ENCODE measurements at regions not wholly inside any gene's neighbourhood (a gene's known extent, or its start where the extent isn't known, plus 50 kb on each side); places are given as distances from the start of the nearest gene placed in this dataset.

DNA sequence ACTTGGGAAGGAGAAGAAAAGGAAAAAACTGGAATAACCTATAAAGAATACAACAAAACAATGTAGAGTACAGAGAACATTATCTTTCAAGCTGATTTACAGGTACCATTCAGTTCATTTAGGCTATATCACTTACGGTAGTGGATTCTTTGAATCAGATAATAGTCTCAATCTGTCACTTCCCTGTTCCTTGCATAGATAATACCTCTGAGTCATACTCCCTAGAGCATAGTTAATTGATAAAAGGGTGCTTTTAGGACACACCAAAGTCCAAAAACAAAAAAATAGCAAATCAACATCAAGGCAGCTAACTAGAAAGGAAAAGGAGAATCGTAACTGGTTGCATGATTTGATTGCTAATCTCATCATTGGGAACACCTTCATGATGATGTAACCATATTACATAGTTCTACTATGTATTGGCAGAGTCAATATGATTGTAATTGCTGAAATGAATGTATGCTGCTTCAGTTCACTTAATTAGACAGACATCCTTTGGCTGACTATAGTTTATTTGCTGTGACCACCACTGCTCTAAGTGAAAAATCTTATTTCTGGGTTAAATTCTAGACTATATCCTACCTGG is 844.4 kb downstream of the GATA3 start:
- DNase-seq (ENCODE audit: low spot score) = no peak

- no peak for DNase-seq (ENCODE audit: low spot score)
Observed at GRCh38 chr10:8902926-8903325, 848.4 kb downstream of the GATA3 start.

- no peak for DNase-seq (ENCODE audit: low spot score)
Observed at GRCh38 chr10:8908013-8908412, 853.5 kb downstream of the GATA3 start.

DNA sequence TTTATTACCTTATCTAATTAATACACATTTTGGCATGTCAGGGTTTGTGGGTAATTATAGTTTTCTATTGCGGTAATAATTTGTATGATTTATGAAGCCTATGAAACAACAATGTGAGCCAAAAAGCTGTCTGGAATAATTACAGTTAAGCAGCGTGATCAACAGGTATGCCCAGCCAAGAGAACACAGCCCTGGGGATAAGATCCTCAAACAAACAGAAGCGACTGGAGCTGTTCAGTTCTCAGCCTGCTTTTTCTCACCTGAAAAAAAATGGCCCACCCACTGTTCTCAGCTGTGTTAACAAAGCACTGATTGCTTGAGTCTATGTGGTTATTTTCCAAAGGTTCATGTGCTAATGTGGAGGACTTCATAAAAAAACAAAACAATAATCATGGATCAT is 855.8 kb downstream of the GATA3 start:
- DNase-seq (ENCODE audit: low spot score) = no peak

- no peak for DNase-seq (ENCODE audit: low spot score)
Observed at GRCh38 chr10:8911032-8911431, 856.5 kb downstream of the GATA3 start.

DNA sequence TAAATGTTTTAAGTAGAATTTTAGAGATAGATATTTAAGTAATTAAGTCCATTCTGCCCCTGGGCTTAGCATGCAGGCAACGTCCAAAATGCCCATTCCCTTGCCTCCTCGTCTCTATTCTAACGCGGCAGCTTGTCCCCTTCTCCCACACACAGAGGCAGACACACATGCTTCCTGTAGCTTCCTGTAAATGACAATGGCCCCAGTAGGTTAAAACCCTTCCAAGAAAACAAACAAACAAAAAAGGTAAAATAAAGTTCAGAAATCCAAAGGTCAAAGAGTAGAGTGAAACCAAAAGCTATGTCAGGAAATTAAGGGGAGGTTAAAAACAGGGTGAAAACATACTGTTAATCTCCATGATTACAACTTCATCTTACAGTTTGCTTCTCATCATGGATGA is 857.6 kb downstream of the GATA3 start:
- no peak for DNase-seq (ENCODE audit: low spot score)

DNA sequence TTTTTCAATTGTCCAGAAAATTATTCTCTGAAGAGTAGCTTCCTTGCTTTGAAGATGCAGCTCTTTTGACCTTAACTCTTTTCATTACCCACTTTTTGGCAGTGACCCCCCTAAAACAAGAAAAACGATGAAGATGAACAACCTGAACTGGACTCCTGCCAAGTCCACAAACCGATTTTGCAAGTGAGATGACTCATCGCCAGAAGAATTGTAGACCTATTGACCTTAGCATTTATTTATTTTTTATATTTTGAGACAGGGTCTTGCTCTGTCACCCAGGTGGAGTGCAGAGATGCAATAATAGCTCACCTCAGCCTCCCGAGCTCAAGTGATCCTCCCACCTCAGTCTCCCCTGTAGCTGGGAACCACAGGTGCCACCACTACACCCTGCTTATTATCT is 859.2 kb downstream of the GATA3 start:
- DNase-seq (ENCODE audit: low spot score) = no peak

GRCh38 chr10:8919280-8919679 is 864.8 kb downstream of the GATA3 start:
- no peak for DNase-seq (ENCODE audit: low spot score)

GRCh38 chr10:8921568-8921967 is 867.1 kb downstream of the GATA3 start:
- no peak for DNase-seq (ENCODE audit: low spot score)

DNA sequence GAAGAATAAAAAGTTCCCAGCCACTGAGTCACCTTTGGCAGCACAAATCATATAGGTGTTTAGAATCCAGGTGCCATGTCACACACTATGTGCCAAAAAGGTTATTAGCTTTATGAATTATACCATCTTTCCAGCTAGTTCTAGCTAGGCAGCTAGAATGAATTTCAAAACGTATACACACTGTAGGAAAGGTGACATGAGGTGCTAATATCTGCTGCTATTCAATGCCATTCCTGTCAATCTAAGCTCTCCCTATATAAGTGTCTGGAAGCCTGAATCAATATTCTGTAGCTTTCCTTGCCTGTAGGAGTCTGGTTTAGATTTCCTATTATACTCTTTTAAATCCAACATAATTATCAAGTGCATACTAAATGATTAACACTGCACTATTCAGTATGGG is 868.6 kb downstream of the GATA3 start:
- no peak for DNase-seq (ENCODE audit: low spot score)

DNA sequence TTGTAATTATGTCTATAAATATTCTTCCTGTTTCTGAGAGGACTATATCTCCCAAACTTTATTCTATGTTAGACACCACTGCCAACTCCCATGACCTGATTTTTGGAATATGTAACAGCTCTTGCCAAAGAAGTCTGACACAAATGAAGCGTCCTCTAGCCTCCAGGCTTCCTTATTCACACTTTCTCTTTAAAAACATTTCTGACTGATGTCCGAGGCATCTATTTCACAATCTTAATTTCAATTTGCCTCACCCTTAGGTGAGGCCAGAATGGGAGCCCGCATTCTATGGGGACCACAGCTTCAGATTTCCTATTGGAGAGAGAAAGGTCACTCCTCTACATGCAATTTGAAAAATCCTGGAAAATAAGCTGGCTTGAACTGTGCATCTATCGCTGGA is 873.2 kb downstream of the GATA3 start:
- DNase-seq (ENCODE audit: low spot score) = no peak

GRCh38 chr10:8946451-8946850 is 892.0 kb downstream of the GATA3 start:
- DNase-seq (ENCODE audit: low spot score) = no peak

- no peak for DNase-seq (ENCODE audit: low spot score)
Observed at GRCh38 chr10:8950978-8951377, 896.5 kb downstream of the GATA3 start.

- DNase-seq (ENCODE audit: low spot score) = no peak
Observed at GRCh38 chr10:8951440-8952089, 897.1 kb downstream of the GATA3 start.

- DNase-seq (ENCODE audit: low spot score) = no peak
Observed at GRCh38 chr10:8956400-8956799, 901.9 kb downstream of the GATA3 start.

DNA sequence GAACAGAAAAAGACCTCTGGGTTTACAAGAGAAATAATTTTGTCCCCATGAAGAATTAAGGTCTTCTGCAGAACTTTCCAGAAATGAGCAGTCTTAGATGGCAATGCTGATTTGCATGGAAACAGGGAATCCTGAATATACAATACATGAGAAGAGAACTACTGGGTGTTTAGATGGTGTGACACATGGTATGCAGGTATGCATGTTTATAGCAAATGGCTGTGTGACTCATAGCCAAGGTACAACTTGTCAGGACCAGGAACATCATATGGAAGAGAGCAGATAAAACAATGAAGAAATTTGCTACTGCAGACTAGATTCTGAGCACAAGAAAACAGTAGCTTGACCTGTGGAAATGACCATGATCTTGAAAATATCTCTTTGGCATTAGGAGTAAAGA is 907.8 kb downstream of the GATA3 start:
- DNase-seq (ENCODE audit: low spot score) = no peak

DNA sequence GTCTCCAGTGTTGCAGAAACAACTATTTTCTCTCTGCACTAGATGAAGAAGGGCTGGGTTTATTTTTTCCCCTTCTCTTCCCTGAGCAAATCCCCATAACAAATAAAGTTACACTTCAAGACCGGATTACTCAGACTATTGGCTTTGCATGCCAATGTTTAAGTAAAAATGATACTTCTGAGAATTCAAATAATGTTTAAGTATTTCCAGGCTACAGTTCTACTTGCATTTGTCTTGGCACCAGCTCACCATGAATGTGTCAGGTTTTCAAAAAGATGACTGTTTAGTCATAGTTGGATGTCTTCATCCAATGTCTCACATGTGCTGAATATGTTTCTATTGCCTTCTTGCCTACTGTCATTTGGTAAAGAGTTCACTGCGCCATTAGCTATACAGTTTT is 912.6 kb downstream of the GATA3 start:
- DNase-seq (ENCODE audit: low spot score) = no peak

GRCh38 chr10:8969853-8970252 is 915.4 kb downstream of the GATA3 start:
- no peak for DNase-seq (ENCODE audit: low spot score)

- no peak for DNase-seq (ENCODE audit: low spot score)
Observed at GRCh38 chr10:8975535-8975934, 921.0 kb downstream of the GATA3 start.

DNA sequence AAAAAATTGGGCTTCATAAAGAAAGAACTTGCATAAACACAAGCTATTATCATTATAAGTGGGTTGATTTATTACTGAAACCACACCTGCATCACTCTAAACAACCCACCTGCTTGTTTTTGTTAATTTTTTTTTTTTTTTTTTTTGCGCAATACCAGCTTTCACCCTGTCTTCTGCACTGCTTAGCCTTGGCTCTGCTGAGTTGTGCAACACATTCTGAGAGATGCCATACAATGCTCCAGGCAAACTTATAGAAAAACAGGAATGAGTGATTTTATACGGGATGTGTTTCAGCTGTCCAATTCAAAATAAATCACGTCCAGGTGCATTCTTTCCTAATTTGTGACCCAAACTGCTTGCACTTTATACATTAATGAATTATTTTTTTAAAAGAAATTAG is 923.6 kb downstream of the GATA3 start:
- no peak for DNase-seq (ENCODE audit: low spot score)

- no peak for DNase-seq (ENCODE audit: low spot score)
Observed at GRCh38 chr10:8979976-8980375, 925.5 kb downstream of the GATA3 start.

DNA sequence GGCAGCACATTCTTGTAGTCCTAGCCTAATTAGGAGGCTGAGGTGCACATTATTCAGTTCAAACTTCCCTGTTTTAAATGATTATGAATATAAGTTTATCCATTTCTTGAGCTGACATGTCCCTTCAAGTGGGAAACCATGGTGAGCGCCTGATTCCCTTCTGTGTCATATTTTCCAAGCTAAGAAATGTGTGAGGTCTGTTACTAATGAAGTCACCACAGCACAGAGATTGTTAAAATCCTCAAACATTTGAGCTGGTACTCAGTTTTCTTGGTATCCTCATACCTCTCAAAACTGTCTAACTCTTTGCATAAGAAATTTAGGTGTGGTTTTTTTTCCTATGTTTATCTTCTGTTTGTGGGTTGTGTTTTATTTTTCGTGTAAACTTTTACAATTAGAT is 926.8 kb downstream of the GATA3 start:
- no peak for DNase-seq (ENCODE audit: low spot score)

DNA sequence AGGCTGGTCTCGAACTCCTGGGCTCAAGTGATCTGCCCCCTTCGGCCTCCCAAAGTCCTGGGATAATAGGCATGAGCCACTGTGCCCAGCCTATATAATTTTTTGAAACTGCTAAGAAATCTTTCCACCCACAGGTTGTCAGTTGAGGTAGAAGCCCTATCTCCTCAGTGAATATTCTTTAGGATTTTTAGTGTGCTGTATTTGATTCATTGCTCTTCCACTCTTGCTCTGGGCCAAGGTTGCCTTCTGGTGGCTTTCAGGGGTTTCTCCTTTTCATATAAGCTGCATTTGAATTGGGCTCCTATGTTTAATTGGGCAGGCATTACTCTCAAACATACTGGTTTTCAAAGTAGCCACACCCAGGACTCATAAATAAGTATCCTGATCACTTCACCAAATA is 931.2 kb downstream of the GATA3 start:
- DNase-seq (ENCODE audit: low spot score) = no peak

DNA sequence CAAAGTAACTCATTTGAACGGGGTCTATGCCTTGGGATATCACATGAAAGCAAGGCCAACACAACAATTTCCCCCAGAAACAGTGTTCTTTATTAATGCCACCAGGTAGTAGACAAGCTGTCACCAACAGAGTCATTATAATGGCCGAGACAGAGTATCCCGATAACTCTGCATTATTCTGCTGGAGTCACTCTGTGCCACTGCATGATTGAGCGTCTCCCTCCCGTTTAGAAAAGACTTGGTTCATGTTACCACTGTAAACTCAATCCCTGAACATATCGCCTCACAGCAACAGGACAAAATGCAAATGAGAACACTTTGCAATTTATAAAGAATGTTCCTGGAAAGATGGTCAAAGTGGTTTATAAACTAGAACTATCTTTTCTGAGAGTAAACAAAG is 932.5 kb downstream of the GATA3 start:
- no peak for DNase-seq (ENCODE audit: low spot score)

All from D341Med (cell line).